GM12878 (cell line): ENCODE measurements at regions not wholly inside any gene's neighbourhood (a gene's known extent, or its start where the extent isn't known, plus 50 kb on each side); places are given as distances from the start of the nearest gene placed in this dataset.

Source experiments
- ATAC-seq: fragments of 200-7000 bp; cut with Tn5 transposase; 3 replicates; pipeline ENCODE4 v1.9.1; 2020; ENCODE audit warnings: mild to moderate bottlenecking, moderate library complexity
- BruUV-seq: library from RNA; stranded (reverse); fragments of 400-500 nt; replicated peaks from 2 replicates; lab custom pipeline; 2021; lab: Mats Ljungman, UMichigan
- CTCF ChIA-PET: fragments of 300-600 bp; sonication (Branson Sonifier 250); formaldehyde crosslinking; extraction: SDS; loops from one replicate; lab custom pipeline; 2021; ENCODE audit warnings: inconsistent platforms; lab: Yijun Ruan, JAX
- POLR2A ChIA-PET: fragments of 350-600 bp; formaldehyde crosslinking; extraction: SDS; loops from one replicate; lab custom pipeline; 2021; ENCODE audit warnings: inconsistent platforms; lab: Charles Lee
- RAD21 ChIA-PET: fragments of 300-600 bp; sonication (Branson Sonifier 250); formaldehyde crosslinking; loops from one replicate; lab custom pipeline; 2023; ENCODE audit warnings: antibody characterized with exemption; ENCODE audit not compliant: unreplicated experiment; lab: Charles Lee
- SMC1A ChIA-PET: fragments of 300-600 bp; sonication (Branson Sonifier 250); formaldehyde crosslinking; loops from one replicate; lab custom pipeline; 2023; ENCODE audit not compliant: unreplicated experiment, uncharacterized antibody; lab: Charles Lee
- DNase-seq: peaks from one replicate; pipeline ENCODE4 v3.0.0-alpha.2; 2011; ENCODE audit warnings: low read depth, low spot score
- FAIRE-seq: peaks from 3 replicates; lab custom pipeline; 2011; peaks lifted over from hg19 to GRCh38; lab: Jason Lieb, UNC
- H2AFZ ChIP-seq: 2 replicates; pipeline ENCODE4 v1.6.0; 2011; ENCODE audit warnings: low read depth, low read length, control low read depth; ENCODE audit not compliant: control insufficient read depth
- H3K27ac ChIP-seq: 2 replicates; pipeline ENCODE4 v1.5.1; 2011; ENCODE audit warnings: control low read depth; ENCODE audit not compliant: control insufficient read depth, insufficient read depth
- H3K27me3 ChIP-seq, 2 experiments: replicated peaks in 1 of 2; 2 replicates each; pipeline versions ENCODE4 v1.6.0 to v1.6.1; 2011; ENCODE audit warnings: low read length in 1 of 2; ENCODE audit not compliant: control insufficient read depth in 2 of 2, insufficient read depth in 2 of 2
- H3K36me3 ChIP-seq, 2 experiments: 2 replicates each; pipeline ENCODE4 v1.5.1; 2011; ENCODE audit warnings: low read length in 1 of 2; ENCODE audit not compliant: control insufficient read depth in 2 of 2, insufficient read depth in 2 of 2
- H3K4me1 ChIP-seq: 2 replicates; pipeline ENCODE4 v1.6.1; 2011; ENCODE audit warnings: mild to moderate bottlenecking, low read length, moderate library complexity, mixed read lengths; ENCODE audit not compliant: control insufficient read depth, insufficient read depth
- H3K4me2 ChIP-seq: 2 replicates; pipeline ENCODE4 v1.6.0; 2011; ENCODE audit warnings: control low read depth; ENCODE audit not compliant: control insufficient read depth, insufficient read depth
- H3K4me3 ChIP-seq: fragments of 200-600 bp; sonication (generic); 2 replicates; pipeline ENCODE4 v1.5.1; 2016
- H3K79me2 ChIP-seq: 2 replicates; pipeline ENCODE4 v1.6.0; 2011; ENCODE audit warnings: low read length; ENCODE audit not compliant: control insufficient read depth, insufficient read depth
- H3K9ac ChIP-seq: 2 replicates; pipeline ENCODE4 v1.8.0; 2011; ENCODE audit warnings: low read length, control low read depth, mixed read lengths; ENCODE audit not compliant: control insufficient read depth, insufficient read depth
- H3K9me3 ChIP-seq: replicated peaks from 3 replicates; pipeline ENCODE4 v1.5.1; 2011; ENCODE audit warnings: mild to moderate bottlenecking, low read length; ENCODE audit not compliant: control insufficient read depth, insufficient read depth
- H4K20me1 ChIP-seq: 2 replicates; pipeline ENCODE4 v1.6.0; 2011; ENCODE audit not compliant: control insufficient read depth, insufficient read depth
- ATF7 ChIP-seq: fragments of 450-650 bp; IDR thresholded peaks from 2 replicates; pipeline ENCODE4 v1.6.1; 2016; ENCODE audit warnings: low read depth, mild to moderate bottlenecking
- CHD4 ChIP-seq: fragments of 200-600 bp; sonication (generic); IDR thresholded peaks from 2 replicates; pipeline ENCODE4 v1.6.1; 2016; ENCODE audit warnings: mild to moderate bottlenecking
- ETV6 ChIP-seq, 2 experiments: fragments of 450-650 bp in 1 of 2; IDR thresholded peaks in 1 of 2; conservative IDR thresholded peaks in 1 of 2; 2 replicates each; pipeline ENCODE4 v1.6.1; 2014; ENCODE audit warnings: antibody characterized with exemption in 1 of 2, borderline replicate concordance in 1 of 2, low read depth in 1 of 2, mild to moderate bottlenecking in 1 of 2, moderate library complexity in 1 of 2
- MXI1 ChIP-seq: fragments of 150-350 bp; IDR thresholded peaks from 2 replicates; pipeline ENCODE4 v1.6.1; 2011; ENCODE audit warnings: low read depth, mild to moderate bottlenecking, inconsistent platforms, low read length, improper control_type of control experiment
- NFYB ChIP-seq: IDR thresholded peaks from 2 replicates; pipeline ENCODE4 v1.6.1; 2011; ENCODE audit warnings: low read depth, mild to moderate bottlenecking, low read length, improper control_type of control experiment, moderate library complexity; ENCODE audit not compliant: insufficient read depth
- NR2C1 ChIP-seq: fragments of 450-650 bp; IDR thresholded peaks from 2 replicates; pipeline ENCODE4 v1.6.1; 2017; ENCODE audit warnings: antibody characterized with exemption, mild to moderate bottlenecking, moderate library complexity
- NR2F1 ChIP-seq: fragments of 450-650 bp; conservative IDR thresholded peaks from 2 replicates; pipeline ENCODE4 v1.6.1; 2017; ENCODE audit warnings: mild to moderate bottlenecking
- POLR2A ChIP-seq: IDR thresholded peaks from 2 replicates; pipeline ENCODE4 v1.6.1; 2011; ENCODE audit warnings: low read depth, mild to moderate bottlenecking, low read length
- POLR2AphosphoS2 ChIP-seq: IDR thresholded peaks from 2 replicates; pipeline ENCODE4 v1.6.1; 2011; ENCODE audit warnings: low read depth, mild to moderate bottlenecking, low read length, improper control_type of control experiment, moderate library complexity
- SMAD1 ChIP-seq: fragments of 450-650 bp; IDR thresholded peaks from 2 replicates; pipeline ENCODE4 v1.6.1; 2018; ENCODE audit warnings: mild to moderate bottlenecking, low read depth; ENCODE audit not compliant: partially characterized antibody
- TCF7 ChIP-seq: IDR thresholded peaks from 2 replicates; pipeline ENCODE4 v1.6.1; 2014; ENCODE audit warnings: antibody characterized with exemption, borderline replicate concordance
- ZNF207 ChIP-seq: fragments of 450-650 bp; IDR thresholded peaks from 2 replicates; pipeline ENCODE4 v1.6.1; 2014; ENCODE audit warnings: antibody characterized with exemption, mild to moderate bottlenecking, borderline replicate concordance
- WGBS: methylation state at CpG from one replicate; pipeline ENCODE4 v1.1.6; 2016; ENCODE audit warnings: low lambda C conversion rate; ENCODE audit not compliant: insufficient replicate concordance, insufficient coverage; ENCODE audit errors: missing lambda C conversion rate; 5-methylcytosine and 5-hydroxymethylcytosine counted together
- in situ Hi-C: fragments of 300-500 bp; cut with MboI; formaldehyde crosslinking; loops from 9 replicates; pipeline ENCODE4 v1.14.3; 2018; ENCODE audit warnings: mixed read lengths
- intact Hi-C: fragments of 100-400 bp; cut with micrococcal nuclease; formaldehyde crosslinking; loops from one replicate; pipeline ENCODE4 v1.14.2; 2022; ENCODE audit not compliant: unreplicated experiment
- TF ChIP-seq, protein P1 (sequence below): fragments of 450-650 bp; IDR thresholded peaks from 2 replicates; pipeline ENCODE4 v1.6.1; 2018; ENCODE audit warnings: mild to moderate bottlenecking, low read depth, moderate library complexity; ENCODE audit not compliant: partially characterized antibody
- TF ChIP-seq, protein P2 (sequence below): fragments of 450-650 bp; IDR thresholded peaks from 2 replicates; pipeline ENCODE4 v1.6.1; 2017; ENCODE audit warnings: low read depth, mild to moderate bottlenecking, moderate library complexity
- TF ChIP-seq, protein P3 (sequence below): IDR thresholded peaks from 2 replicates; pipeline ENCODE4 v1.6.1; 2011; ENCODE audit warnings: borderline replicate concordance, low read depth, mild to moderate bottlenecking, moderate library complexity, low read length; ENCODE audit not compliant: insufficient read depth, poor library complexity, severe bottlenecking
- TF ChIP-seq, protein P4 (sequence below): IDR thresholded peaks from 2 replicates; pipeline ENCODE4 v1.6.1; 2012; ENCODE audit warnings: low read depth, low read length, improper control_type of control experiment

DNA sequence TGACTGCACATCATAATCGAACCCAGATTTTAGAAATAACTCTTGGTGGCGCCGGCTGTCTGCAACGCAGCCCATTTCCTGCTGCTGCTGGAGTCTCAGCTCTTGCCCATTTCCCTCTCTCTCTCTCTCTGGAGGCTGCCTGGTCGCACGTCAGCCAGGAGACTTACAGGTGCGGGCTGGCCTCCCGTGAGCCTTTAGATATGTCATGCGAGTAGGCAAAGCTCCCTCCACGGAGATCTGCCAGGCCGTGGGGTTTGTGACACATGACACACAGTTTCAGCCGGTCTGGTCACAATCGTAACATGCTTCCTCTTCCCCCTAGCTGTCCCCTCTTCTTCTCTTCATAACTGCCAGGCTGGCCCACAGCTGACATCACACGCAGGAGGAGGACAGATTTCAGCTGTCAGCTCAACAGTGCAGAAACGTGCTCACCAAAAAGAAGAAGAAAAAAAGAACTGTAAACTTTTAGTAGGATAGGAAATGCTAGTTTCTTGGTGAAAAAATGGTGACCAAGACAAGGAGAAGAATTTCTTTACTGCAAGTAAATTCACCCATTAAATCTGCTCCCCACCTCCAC is 489.3 kb downstream of the ZNF516 start:
- intact Hi-C loops: no loop called here
- BruUV-seq: no TSS peak
- DNase-seq (no peak), FAIRE-seq (no peak)
- WGBS: 42% methylated on average over 15 of the region's 15 CpGs
- Histone ChIP-seq H3K36me3 (no peaks in the 10 kb centered on the region), H2AFZ (no peak overlapping the region), H3K4me2 (no peak overlapping the region), H3K9ac (no peak overlapping the region)
- ChIA-PET POLR2A (no interaction called here), SMC1A (no interaction called here)
- TF ChIP-seq TCF7 (no peak), NFYB (no peak), POLR2A (no peak), ETV6 (conservative IDR thresholded peaks at IDR 0.05 in 1 of 2, IDR thresholded peaks at IDR 0.05 in 1 of 2; ENCODE audit: borderline replicate concordance in 1 of 2, low read depth in 1 of 2) (no peak), MXI1 (no peak), SMAD1 (no peak), NR2F1 (no peak), ZNF207 (no peak), ATF7 (no peak), NR2C1 (no peak), POLR2AphosphoS2 (no peak), CHD4 (no peak)
- TF ChIP-seq, protein P1, sequence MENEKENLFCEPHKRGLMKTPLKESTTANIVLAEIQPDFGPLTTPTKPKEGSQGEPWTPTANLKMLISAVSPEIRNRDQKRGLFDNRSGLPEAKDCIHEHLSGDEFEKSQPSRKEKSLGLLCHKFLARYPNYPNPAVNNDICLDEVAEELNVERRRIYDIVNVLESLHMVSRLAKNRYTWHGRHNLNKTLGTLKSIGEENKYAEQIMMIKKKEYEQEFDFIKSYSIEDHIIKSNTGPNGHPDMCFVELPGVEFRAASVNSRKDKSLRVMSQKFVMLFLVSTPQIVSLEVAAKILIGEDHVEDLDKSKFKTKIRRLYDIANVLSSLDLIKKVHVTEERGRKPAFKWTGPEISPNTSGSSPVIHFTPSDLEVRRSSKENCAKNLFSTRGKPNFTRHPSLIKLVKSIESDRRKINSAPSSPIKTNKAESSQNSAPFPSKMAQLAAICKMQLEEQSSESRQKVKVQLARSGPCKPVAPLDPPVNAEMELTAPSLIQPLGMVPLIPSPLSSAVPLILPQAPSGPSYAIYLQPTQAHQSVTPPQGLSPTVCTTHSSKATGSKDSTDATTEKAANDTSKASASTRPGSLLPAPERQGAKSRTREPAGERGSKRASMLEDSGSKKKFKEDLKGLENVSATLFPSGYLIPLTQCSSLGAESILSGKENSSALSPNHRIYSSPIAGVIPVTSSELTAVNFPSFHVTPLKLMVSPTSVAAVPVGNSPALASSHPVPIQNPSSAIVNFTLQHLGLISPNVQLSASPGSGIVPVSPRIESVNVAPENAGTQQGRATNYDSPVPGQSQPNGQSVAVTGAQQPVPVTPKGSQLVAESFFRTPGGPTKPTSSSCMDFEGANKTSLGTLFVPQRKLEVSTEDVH: no peak
- TF ChIP-seq, protein P2, sequence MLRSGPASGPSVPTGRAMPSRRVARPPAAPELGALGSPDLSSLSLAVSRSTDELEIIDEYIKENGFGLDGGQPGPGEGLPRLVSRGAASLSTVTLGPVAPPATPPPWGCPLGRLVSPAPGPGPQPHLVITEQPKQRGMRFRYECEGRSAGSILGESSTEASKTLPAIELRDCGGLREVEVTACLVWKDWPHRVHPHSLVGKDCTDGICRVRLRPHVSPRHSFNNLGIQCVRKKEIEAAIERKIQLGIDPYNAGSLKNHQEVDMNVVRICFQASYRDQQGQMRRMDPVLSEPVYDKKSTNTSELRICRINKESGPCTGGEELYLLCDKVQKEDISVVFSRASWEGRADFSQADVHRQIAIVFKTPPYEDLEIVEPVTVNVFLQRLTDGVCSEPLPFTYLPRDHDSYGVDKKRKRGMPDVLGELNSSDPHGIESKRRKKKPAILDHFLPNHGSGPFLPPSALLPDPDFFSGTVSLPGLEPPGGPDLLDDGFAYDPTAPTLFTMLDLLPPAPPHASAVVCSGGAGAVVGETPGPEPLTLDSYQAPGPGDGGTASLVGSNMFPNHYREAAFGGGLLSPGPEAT: no peak
- TF ChIP-seq, protein P3, sequence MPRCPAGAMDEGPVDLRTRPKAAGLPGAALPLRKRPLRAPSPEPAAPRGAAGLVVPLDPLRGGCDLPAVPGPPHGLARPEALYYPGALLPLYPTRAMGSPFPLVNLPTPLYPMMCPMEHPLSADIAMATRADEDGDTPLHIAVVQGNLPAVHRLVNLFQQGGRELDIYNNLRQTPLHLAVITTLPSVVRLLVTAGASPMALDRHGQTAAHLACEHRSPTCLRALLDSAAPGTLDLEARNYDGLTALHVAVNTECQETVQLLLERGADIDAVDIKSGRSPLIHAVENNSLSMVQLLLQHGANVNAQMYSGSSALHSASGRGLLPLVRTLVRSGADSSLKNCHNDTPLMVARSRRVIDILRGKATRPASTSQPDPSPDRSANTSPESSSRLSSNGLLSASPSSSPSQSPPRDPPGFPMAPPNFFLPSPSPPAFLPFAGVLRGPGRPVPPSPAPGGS: no peak
- TF ChIP-seq, protein P4, sequence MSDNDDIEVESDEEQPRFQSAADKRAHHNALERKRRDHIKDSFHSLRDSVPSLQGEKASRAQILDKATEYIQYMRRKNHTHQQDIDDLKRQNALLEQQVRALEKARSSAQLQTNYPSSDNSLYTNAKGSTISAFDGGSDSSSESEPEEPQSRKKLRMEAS: no peak
- TF ChIP-seq, all 136 proteins: peak for 0
- in situ Hi-C loops: no loop called here
- RAD21 ChIA-PET: no interaction called here
- Histone ChIP-seq H3K4me1 (no peaks in the 10 kb centered on the region), H3K4me3 (no peak overlapping the region), H3K9me3 (no peaks in the 10 kb centered on the region), H3K27me3 (no peaks in the 10 kb centered on the region), H4K20me1 (no peaks in the 10 kb centered on the region), H3K27ac (no peak overlapping the region), H3K79me2 (no peaks in the 10 kb centered on the region)
- CTCF ChIA-PET: no interaction called here
- ATAC-seq: no peak
